MCF 10A (cell line): ENCODE measurements at regions not wholly inside any gene's neighbourhood (a gene's known extent, or its start where the extent isn't known, plus 50 kb on each side); places are given as distances from the start of the nearest gene placed in this dataset.

Experiments used
- BruUV-seq: library from RNA; stranded (reverse); fragments of 400-500 nt; replicated peaks from 2 replicates; lab custom pipeline; 2021; lab: Mats Ljungman, UMichigan
- CTCF ChIA-PET: fragments of 300-600 bp; sonication (Branson Sonifier 250); formaldehyde crosslinking; extraction: SDS; loops from one replicate; lab custom pipeline; 2021; ENCODE audit warnings: antibody characterized with exemption, inconsistent platforms; lab: Yijun Ruan, JAX
- POLR2A ChIA-PET: fragments of 300-600, 350-650 bp; sonication (Branson Sonifier 250); formaldehyde crosslinking; extraction: SDS; loops from one replicate; lab custom pipeline; 2020; ENCODE audit warnings: antibody characterized with exemption, inconsistent platforms; lab: Yijun Ruan, JAX
- DNase-seq: peaks from one replicate; pipeline ENCODE4 v3.0.0-alpha.2; 2018; ENCODE audit not compliant: unreplicated experiment
- H3K27ac Mint-ChIP-seq: one replicate; pipeline ENCODE4 v1.8.0; 2022; ENCODE audit warnings: mild to moderate bottlenecking, low read depth, mixed read lengths; ENCODE audit not compliant: unreplicated experiment
- H3K27me3 Mint-ChIP-seq: one replicate; pipeline ENCODE4 v1.8.0; 2022; ENCODE audit warnings: mixed read lengths; ENCODE audit not compliant: insufficient read depth, unreplicated experiment
- H3K36me3 Mint-ChIP-seq: one replicate; pipeline ENCODE4 v1.8.0; 2022; ENCODE audit warnings: mild to moderate bottlenecking, moderate library complexity, mixed read lengths; ENCODE audit not compliant: insufficient read depth, unreplicated experiment
- H3K4me1 Mint-ChIP-seq: one replicate; pipeline ENCODE4 v1.8.0; 2022; ENCODE audit warnings: mixed read lengths; ENCODE audit not compliant: insufficient read depth, unreplicated experiment
- H3K4me3 Mint-ChIP-seq: one replicate; pipeline ENCODE4 v1.8.0; 2022; ENCODE audit warnings: mild to moderate bottlenecking, moderate library complexity, mixed read lengths; ENCODE audit not compliant: unreplicated experiment
- H3K9me3 Mint-ChIP-seq: one replicate; pipeline ENCODE4 v1.8.0; 2022; ENCODE audit warnings: mixed read lengths; ENCODE audit not compliant: unreplicated experiment
- CTCF ChIP-seq: fragments of 200-600 bp; IDR thresholded peaks from one replicate; pipeline ENCODE4 v1.8.0; 2022; ENCODE audit warnings: antibody characterized with exemption, mild to moderate bottlenecking; ENCODE audit not compliant: unreplicated experiment
- intact Hi-C: fragments of 100-400 bp; cut with micrococcal nuclease; formaldehyde crosslinking; loops from 2 replicates; pipeline ENCODE4 v1.14.1; 2022

GRCh38 chr3:82736696-82737277, 975.3 kb upstream of the GBE1 start:
- H3K36me3 Mint-ChIP-seq = no peaks in the 10 kb centered on the region
- TF ChIP-seq CTCF = no peak
- BruUV-seq = no TSS peak
- no peaks in the 10 kb centered on the region for H3K9me3 Mint-ChIP-seq
- DNase-seq = no peak
- no peak overlapping the region for H3K4me3 Mint-ChIP-seq
- ChIA-PET CTCF (no interaction called here), POLR2A (no interaction called here)
- no peaks in the 10 kb centered on the region for H3K4me1 Mint-ChIP-seq
- no peak overlapping the region for H3K27ac Mint-ChIP-seq
- H3K27me3 Mint-ChIP-seq = no peaks in the 10 kb centered on the region
- intact Hi-C loops = no loop called here

- Mint-ChIP-seq H3K4me3 (no peak overlapping the region), H3K27ac (no peak overlapping the region), H3K4me1 (no peaks in the 10 kb centered on the region), H3K36me3 (no peaks in the 10 kb centered on the region), H3K9me3 (peaks cover 14% of the 10 kb centered on the region), H3K27me3 (no peaks in the 10 kb centered on the region)
- intact Hi-C loops = no loop called here
- no peak for TF ChIP-seq CTCF
- BruUV-seq = no TSS peak
- no peak for DNase-seq
- POLR2A ChIA-PET = no interaction called here
- CTCF ChIA-PET = interaction anchor here (0.6 to 0.7 kb wide), 4 partner anchors 11 to 1159 kb away, joined by 3 to 4 read pairs (median 3); no protein-coding TSS in a partner anchor
These were observed 953.8 kb upstream of the GBE1 start for GRCh38 chr3:82715091-82715856.

GRCh38 chr3:82707035-82707434, 945.6 kb upstream of the GBE1 start:
- no peak overlapping the region for H3K4me3 Mint-ChIP-seq
- DNase-seq = no peak
- no peaks in the 10 kb centered on the region for H3K9me3 Mint-ChIP-seq
- no TSS peak for BruUV-seq
- ChIA-PET CTCF (interaction anchor here (0.6 kb wide), 1 partner anchor 217 kb away, joined by 3 read pairs; no protein-coding TSS in a partner anchor), POLR2A (no interaction called here)
- H3K27me3 Mint-ChIP-seq = no peaks in the 10 kb centered on the region
- intact Hi-C loops = no loop called here
- no peaks in the 10 kb centered on the region for H3K36me3 Mint-ChIP-seq
- TF ChIP-seq CTCF = no peak
- H3K27ac Mint-ChIP-seq = no peak overlapping the region
- no peaks in the 10 kb centered on the region for H3K4me1 Mint-ChIP-seq

DNA sequence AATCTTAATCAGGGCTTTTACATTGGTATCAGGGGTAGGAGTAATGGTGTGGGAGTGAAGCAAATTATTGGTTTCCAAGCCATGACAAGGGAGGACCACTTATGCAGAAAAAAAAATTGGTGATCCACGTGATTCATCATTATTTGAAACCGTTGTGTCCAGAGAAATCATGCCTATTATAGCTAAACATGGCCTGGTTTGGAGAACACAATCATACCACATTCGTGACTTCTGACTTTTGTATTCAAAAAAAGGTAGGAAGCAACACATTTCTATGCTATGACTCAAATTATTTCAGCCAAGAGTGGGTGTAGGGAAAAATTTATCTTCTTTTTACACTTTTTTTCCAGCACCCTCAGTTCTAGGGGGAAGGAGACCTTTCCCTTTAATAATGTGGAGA, 924.3 kb upstream of the GBE1 start:
- CTCF ChIA-PET = interaction anchor here (0.6 kb wide), 1 partner anchor 833 kb away, joined by 3 read pairs; no protein-coding TSS in a partner anchor
- Mint-ChIP-seq H3K27me3 (no peaks in the 10 kb centered on the region), H3K27ac (no peak overlapping the region), H3K36me3 (no peaks in the 10 kb centered on the region), H3K9me3 (no peaks in the 10 kb centered on the region), H3K4me1 (peaks cover 7% of the 10 kb centered on the region), H3K4me3 (no peak overlapping the region)
- intact Hi-C loops = no loop called here
- no peak for TF ChIP-seq CTCF
- no peak for DNase-seq
- BruUV-seq = no TSS peak
- POLR2A ChIA-PET = interaction anchor here (0.6 kb wide), 1 partner anchor 274 kb away, joined by 3 read pairs; no protein-coding TSS in a partner anchor
